OCI-LY7 (cell line): ENCODE measurements at regions not wholly inside any gene's neighbourhood (a gene's known extent, or its start where the extent isn't known, plus 50 kb on each side); places are given as distances from the start of the nearest gene placed in this dataset.

Source experiments
- CTCF ChIP-seq: fragments of 200-600 bp; sonication (generic); conservative IDR thresholded peaks from 2 replicates; pipeline ENCODE4 v1.5.1; 2014; ENCODE audit warnings: mild to moderate bottlenecking, antibody characterized with exemption, low read length, moderate library complexity, mixed read lengths
- EZH2phosphoT487 ChIP-seq: fragments of 200-600 bp; sonication (generic); IDR thresholded peaks from 2 replicates; pipeline ENCODE4 v1.6.1; 2018; ENCODE audit warnings: low read depth, borderline replicate concordance, mild to moderate bottlenecking, mixed run types, antibody characterized with exemption, low read length, moderate library complexity, mixed read lengths

- TF ChIP-seq CTCF (no peak), EZH2phosphoT487 (no peak)
Measured at GRCh38 chrX:41984628-41985027, 61.3 kb upstream of the CASK start.
